K562 (cell line): ENCODE measurements at regions not wholly inside any gene's neighbourhood (a gene's known extent, or its start where the extent isn't known, plus 50 kb on each side); places are given as distances from the start of the nearest gene placed in this dataset.

Experiments used
- CHAMP1 ChIP-seq: fragments of 450-650 bp; IDR thresholded peaks from 2 replicates; pipeline ENCODE4 v1.6.1; 2016; ENCODE audit warnings: mild to moderate bottlenecking
- EGR1 ChIP-seq: fragments of 450-650 bp; conservative IDR thresholded peaks from 2 replicates; pipeline ENCODE4 v1.6.1; 2017; ENCODE audit warnings: mild to moderate bottlenecking
- ELF4 ChIP-seq: fragments of 450-650 bp; formaldehyde crosslinking; IDR thresholded peaks from 2 replicates; pipeline ENCODE4 v1.4.0; 2022; ENCODE audit warnings: missing genetic modification characterization
- HDAC2 ChIP-seq: fragments of 450-650 bp; IDR thresholded peaks from 2 replicates; pipeline ENCODE4 v1.6.1; 2016; ENCODE audit warnings: mild to moderate bottlenecking
- KDM4B ChIP-seq, 2 experiments: fragments of 450-650 bp in 1 of 2; sonication (generic) in 1 of 2; IDR thresholded peaks; 2 replicates each; pipeline ENCODE4 v1.6.1; 2016 to 2017; ENCODE audit warnings: borderline replicate concordance in 2 of 2, antibody characterized with exemption in 1 of 2, low read depth in 1 of 2, mild to moderate bottlenecking in 1 of 2
- RBBP5 ChIP-seq: fragments of 200-600 bp; sonication (generic); IDR thresholded peaks from 2 replicates; pipeline ENCODE4 v1.6.1; 2012; ENCODE audit warnings: borderline replicate concordance, mild to moderate bottlenecking, low read length, control low read depth, inconsistent platforms; ENCODE audit not compliant: insufficient read depth, poor library complexity, severe bottlenecking
- SIX5 ChIP-seq, 2 experiments: IDR thresholded peaks; 2 replicates each; pipeline ENCODE4 v1.6.1; 2011; ENCODE audit warnings: low read length in 2 of 2, borderline replicate concordance in 1 of 2, low read depth in 1 of 2, mild to moderate bottlenecking in 1 of 2, moderate library complexity in 1 of 2; ENCODE audit not compliant: insufficient read depth in 1 of 2
- SUPT5H ChIP-seq: fragments of 450-650 bp; IDR thresholded peaks from 2 replicates; pipeline ENCODE4 v1.6.1; 2016
- TAF1 ChIP-seq: IDR thresholded peaks from 2 replicates; pipeline ENCODE4 v1.6.1; 2011; ENCODE audit warnings: mild to moderate bottlenecking, low read length, moderate library complexity; ENCODE audit not compliant: insufficient read depth, control insufficient read depth, severe bottlenecking; ENCODE audit errors: extremely low read depth
- TSHZ1 ChIP-seq: fragments of 250-450 bp; sonication (Bioruptor Pico); IDR thresholded peaks from 2 replicates; pipeline ENCODE4 v1.4.0; 2020; ENCODE audit warnings: mild to moderate bottlenecking, moderate library complexity
- ZBTB43 ChIP-seq: sonication (generic); formaldehyde crosslinking; IDR thresholded peaks from 2 replicates; pipeline ENCODE4 v1.8.0; 2023; ENCODE audit warnings: mild to moderate bottlenecking, missing genetic modification reagents
- ZFP91 ChIP-seq: sonication (generic); formaldehyde crosslinking; IDR thresholded peaks from 2 replicates; pipeline ENCODE4 v1.8.0; 2022; ENCODE audit warnings: mild to moderate bottlenecking, missing genetic modification reagents

DNA sequence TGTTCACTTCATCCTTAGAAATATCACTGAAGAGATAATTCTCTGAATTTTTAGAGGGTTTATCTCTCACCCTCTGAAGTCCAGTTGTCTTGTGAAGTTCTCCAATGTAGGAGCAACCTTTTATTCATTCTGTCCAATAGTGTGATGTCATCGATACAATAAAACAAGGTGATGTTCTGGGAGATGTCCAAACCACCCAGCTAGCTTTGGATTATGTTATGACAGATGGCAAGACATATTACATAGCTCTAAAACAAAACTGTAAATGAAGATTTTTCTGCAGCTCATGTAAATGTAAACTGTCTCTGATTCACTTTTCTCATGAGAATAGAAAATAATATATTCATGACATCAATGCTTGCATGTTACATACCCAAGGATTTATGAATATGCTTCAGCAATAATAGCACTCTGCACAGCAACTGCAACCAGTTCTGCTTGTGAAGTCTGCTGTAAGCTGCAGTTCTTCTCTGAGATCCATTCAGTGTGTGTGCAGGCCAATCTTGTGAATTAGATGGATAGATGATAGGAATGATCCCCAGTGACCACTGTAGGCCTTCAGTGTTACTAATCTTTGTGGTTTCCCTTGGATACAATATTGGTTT is 172.6 kb upstream of the CDH12 start (continued):
- TF ChIP-seq TSHZ1 (CRISPR knock-in tag): no peak
- no peak for TF ChIP-seq ZBTB43 (CRISPR knock-in tag)
- no peak for TF ChIP-seq KDM4B (IDR thresholded peaks at IDR 0.05; ENCODE audit: borderline replicate concordance in 2 of 2, low read depth in 1 of 2)
- TF ChIP-seq HDAC2: no peak
- no peak for TF ChIP-seq SUPT5H
- no peak for TF ChIP-seq CHAMP1
- no peak for TF ChIP-seq TAF1
- no peak for TF ChIP-seq EGR1
- TF ChIP-seq ZFP91: no peak
- TF ChIP-seq SIX5 (IDR thresholded peaks at IDR 0.05; ENCODE audit: borderline replicate concordance in 1 of 2, insufficient read depth in 1 of 2, low read depth in 1 of 2, low read length in 2 of 2): no peak
- TF ChIP-seq RBBP5: no peak
- no peak for TF ChIP-seq ELF4 (CRISPR knock-in tag)
